MCF 10A (cell line): ENCODE measurements at regions not wholly inside any gene's neighbourhood (a gene's known extent, or its start where the extent isn't known, plus 50 kb on each side); places are given as distances from the start of the nearest gene placed in this dataset.

Experiments used
- BruUV-seq: library from RNA; stranded (reverse); fragments of 400-500 nt; replicated peaks from 2 replicates; lab custom pipeline; 2021; lab: Mats Ljungman, UMichigan
- CTCF ChIA-PET: fragments of 300-600 bp; sonication (Branson Sonifier 250); formaldehyde crosslinking; extraction: SDS; loops from one replicate; lab custom pipeline; 2021; ENCODE audit warnings: antibody characterized with exemption, inconsistent platforms; lab: Yijun Ruan, JAX
- POLR2A ChIA-PET: fragments of 300-600, 350-650 bp; sonication (Branson Sonifier 250); formaldehyde crosslinking; extraction: SDS; loops from one replicate; lab custom pipeline; 2020; ENCODE audit warnings: antibody characterized with exemption, inconsistent platforms; lab: Yijun Ruan, JAX
- DNase-seq: peaks from one replicate; pipeline ENCODE4 v3.0.0-alpha.2; 2018; ENCODE audit not compliant: unreplicated experiment
- H3K27ac Mint-ChIP-seq: one replicate; pipeline ENCODE4 v1.8.0; 2022; ENCODE audit warnings: mild to moderate bottlenecking, low read depth, mixed read lengths; ENCODE audit not compliant: unreplicated experiment
- H3K27me3 Mint-ChIP-seq: one replicate; pipeline ENCODE4 v1.8.0; 2022; ENCODE audit warnings: mixed read lengths; ENCODE audit not compliant: insufficient read depth, unreplicated experiment
- H3K36me3 Mint-ChIP-seq: one replicate; pipeline ENCODE4 v1.8.0; 2022; ENCODE audit warnings: mild to moderate bottlenecking, moderate library complexity, mixed read lengths; ENCODE audit not compliant: insufficient read depth, unreplicated experiment
- H3K4me1 Mint-ChIP-seq: one replicate; pipeline ENCODE4 v1.8.0; 2022; ENCODE audit warnings: mixed read lengths; ENCODE audit not compliant: insufficient read depth, unreplicated experiment
- H3K4me3 Mint-ChIP-seq: one replicate; pipeline ENCODE4 v1.8.0; 2022; ENCODE audit warnings: mild to moderate bottlenecking, moderate library complexity, mixed read lengths; ENCODE audit not compliant: unreplicated experiment
- H3K9me3 Mint-ChIP-seq: one replicate; pipeline ENCODE4 v1.8.0; 2022; ENCODE audit warnings: mixed read lengths; ENCODE audit not compliant: unreplicated experiment
- CTCF ChIP-seq: fragments of 200-600 bp; IDR thresholded peaks from one replicate; pipeline ENCODE4 v1.8.0; 2022; ENCODE audit warnings: antibody characterized with exemption, mild to moderate bottlenecking; ENCODE audit not compliant: unreplicated experiment
- intact Hi-C: fragments of 100-400 bp; cut with micrococcal nuclease; formaldehyde crosslinking; loops from 2 replicates; pipeline ENCODE4 v1.14.1; 2022

DNA sequence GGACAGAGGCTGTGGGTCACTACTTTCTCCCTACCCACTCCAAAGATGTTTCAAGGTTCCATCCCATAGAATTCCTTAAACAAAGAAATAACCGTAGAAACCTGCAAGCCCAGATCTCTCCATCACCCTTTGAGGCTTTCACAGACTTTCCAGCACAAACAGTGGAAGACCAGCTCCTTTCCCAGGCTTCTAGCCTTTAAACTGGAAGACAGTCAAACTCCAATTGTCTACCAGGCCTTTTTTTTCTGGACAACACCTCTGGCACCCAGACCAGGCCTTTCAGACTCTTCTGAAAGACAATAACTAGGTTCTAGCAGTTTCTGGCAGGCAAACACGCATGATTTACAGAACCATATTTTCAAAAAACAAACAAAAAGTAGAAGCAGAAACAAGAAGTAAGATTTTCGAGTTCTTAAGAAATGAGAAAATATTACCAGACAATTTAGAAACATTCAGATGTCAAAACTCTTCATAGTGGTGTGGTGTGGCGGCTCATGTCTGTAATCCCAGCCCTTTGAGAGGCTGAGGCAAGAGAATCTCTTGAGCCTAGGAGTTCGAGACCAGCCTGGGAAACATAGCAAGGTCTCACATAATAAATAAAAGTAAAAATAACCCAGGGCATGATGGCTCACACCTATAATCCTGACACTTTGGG, 73.0 kb upstream of the EPCAM start:
- no peak for DNase-seq
- POLR2A ChIA-PET, result no interaction called here
- Mint-ChIP-seq H3K4me3 (no peak overlapping the region), H3K4me1 (peaks cover 7% of the 10 kb centered on the region), H3K27me3 (no peaks in the 10 kb centered on the region), H3K9me3 (no peaks in the 10 kb centered on the region), H3K27ac (no peak overlapping the region), H3K36me3 (no peaks in the 10 kb centered on the region)
- intact Hi-C loops, result no loop called here
- BruUV-seq, result no TSS peak
- CTCF ChIA-PET, result interaction anchor here (1.7 kb wide), 1 partner anchor 28 kb away, joined by 6 read pairs; no protein-coding TSS in a partner anchor
- no peak for TF ChIP-seq CTCF

GRCh38 chr2:47295131-47295980, 73.8 kb upstream of the EPCAM start:
- Mint-ChIP-seq H3K9me3 (no peaks in the 10 kb centered on the region), H3K27me3 (no peaks in the 10 kb centered on the region), H3K4me1 (peaks cover 8% of the 10 kb centered on the region), H3K27ac (no peak overlapping the region), H3K36me3 (no peaks in the 10 kb centered on the region), H3K4me3 (no peak overlapping the region)
- ChIA-PET POLR2A (no interaction called here), CTCF (interaction anchor here (1.5 kb wide), 1 partner anchor 22 kb away, joined by 3 read pairs; no protein-coding TSS in a partner anchor)
- BruUV-seq, result no TSS peak
- DNase-seq, result no peak
- TF ChIP-seq CTCF, result no peak
- intact Hi-C loops, result no loop called here

- intact Hi-C loops, result no loop called here
- DNase-seq, result no peak
- no TSS peak for BruUV-seq
- ChIA-PET CTCF (interaction anchor here (0.7 to 1.5 kb wide), 2 partner anchors 20 to 98 kb away, joined by 3 read pairs; no protein-coding TSS in a partner anchor), POLR2A (no interaction called here)
- H3K27ac Mint-ChIP-seq, result no peak overlapping the region
- H3K27me3 Mint-ChIP-seq, result no peaks in the 10 kb centered on the region
- H3K36me3 Mint-ChIP-seq, result no peaks in the 10 kb centered on the region
- TF ChIP-seq CTCF, result no peak
- no peak overlapping the region for H3K4me3 Mint-ChIP-seq
- no peaks in the 10 kb centered on the region for H3K9me3 Mint-ChIP-seq
- peaks cover 13% of the 10 kb centered on the region for H3K4me1 Mint-ChIP-seq
These were observed 75.1 kb upstream of the EPCAM start for GRCh38 chr2:47293976-47294375.

DNA sequence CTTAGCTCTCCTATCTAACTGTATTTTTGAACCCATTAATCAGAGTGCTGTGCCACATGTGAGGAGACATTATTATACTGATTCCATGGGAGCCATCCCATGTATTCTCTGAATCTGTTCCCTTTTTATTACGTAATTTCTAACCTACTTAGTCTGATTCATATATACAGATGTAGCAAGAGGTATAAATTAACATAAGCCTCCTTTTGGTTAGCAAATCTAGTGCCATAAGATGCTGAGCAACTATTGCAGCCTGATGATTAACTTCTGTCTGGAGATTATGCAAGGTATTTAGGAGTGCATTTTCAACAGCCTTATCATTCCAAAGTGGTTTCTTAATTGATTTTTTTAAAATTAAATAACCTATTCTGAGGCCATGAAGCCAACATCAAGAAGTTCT, 80.2 kb upstream of the EPCAM start:
- DNase-seq, result peak; percentile 85
- no peaks in the 10 kb centered on the region for H3K9me3 Mint-ChIP-seq
- intact Hi-C loops, result no loop called here
- CTCF ChIA-PET, result interaction anchor here (0.6 to 1.4 kb wide), 3 partner anchors 12 to 35 kb away, joined by 3 read pairs; no protein-coding TSS in a partner anchor
- TF ChIP-seq CTCF, result no peak
- H3K27ac Mint-ChIP-seq, result no peak overlapping the region
- no TSS peak for BruUV-seq
- H3K4me1 Mint-ChIP-seq, result peaks cover 11% of the 10 kb centered on the region
- H3K36me3 Mint-ChIP-seq, result no peaks in the 10 kb centered on the region
- POLR2A ChIA-PET, result interaction anchor here (0.6 to 1.5 kb wide), 6 partner anchors 8 to 257 kb away, joined by 3 to 5 read pairs (median 4); no protein-coding TSS in a partner anchor
- no peak overlapping the region for H3K4me3 Mint-ChIP-seq
- H3K27me3 Mint-ChIP-seq, result no peaks in the 10 kb centered on the region
